Myocyte (in vitro differentiated cells): ENCODE measurements at regions not wholly inside any gene's neighbourhood (a gene's known extent, or its start where the extent isn't known, plus 50 kb on each side); places are given as distances from the start of the nearest gene placed in this dataset.
"Not testable (repeated sequence)": the region's sequence is repeated elsewhere in the genome, so short reads cannot be mapped to it uniquely, and the experiment has no call there.

ENCODE experiments used
- DNase-seq: peaks from one replicate; pipeline ENCODE4 v3.0.0-alpha.2; 2012; ENCODE audit warnings: low read depth

GRCh38 chr7:68724965-68725364 is 873.3 kb upstream of the AUTS2 start:
- DNase-seq, result no peak

GRCh38 chr7:68725843-68726785 is 872.2 kb upstream of the AUTS2 start:
- DNase-seq, result no peak

- DNase-seq, result not testable (repeated sequence)
Observed at GRCh38 chr7:68728720-68729119, 869.6 kb upstream of the AUTS2 start.

GRCh38 chr7:68729371-68729770 is 868.9 kb upstream of the AUTS2 start:
- DNase-seq, result no peak

- DNase-seq, result no peak
Observed at GRCh38 chr7:68730194-68730593, 868.1 kb upstream of the AUTS2 start.

GRCh38 chr7:68730964-68731363 is 867.3 kb upstream of the AUTS2 start:
- DNase-seq, result no peak

GRCh38 chr7:68733219-68734153 is 864.8 kb upstream of the AUTS2 start:
- no peak for DNase-seq

- no peak for DNase-seq
Observed at GRCh38 chr7:68734431-68734830, 863.8 kb upstream of the AUTS2 start.

GRCh38 chr7:68739306-68739705 is 859.0 kb upstream of the AUTS2 start:
- DNase-seq, result no peak

GRCh38 chr7:68744036-68744435 is 854.2 kb upstream of the AUTS2 start:
- no peak for DNase-seq

- DNase-seq, result no peak
Observed at GRCh38 chr7:68748934-68749900, 849.1 kb upstream of the AUTS2 start.

GRCh38 chr7:68752485-68753178 is 845.6 kb upstream of the AUTS2 start:
- DNase-seq, result no peak

GRCh38 chr7:68754414-68754813 is 843.9 kb upstream of the AUTS2 start:
- DNase-seq, result no peak

GRCh38 chr7:68756986-68757495 is 841.2 kb upstream of the AUTS2 start:
- no peak for DNase-seq

GRCh38 chr7:68760556-68760955 is 837.7 kb upstream of the AUTS2 start:
- no peak for DNase-seq

GRCh38 chr7:68767462-68767861 is 830.8 kb upstream of the AUTS2 start:
- no peak for DNase-seq

- DNase-seq, result no peak
Observed at GRCh38 chr7:68770649-68771048, 827.6 kb upstream of the AUTS2 start.

GRCh38 chr7:68776326-68776725 is 821.9 kb upstream of the AUTS2 start:
- no peak for DNase-seq

GRCh38 chr7:68783684-68784083 is 814.6 kb upstream of the AUTS2 start:
- DNase-seq, result no peak

- DNase-seq, result no peak
Observed at GRCh38 chr7:68785036-68785435, 813.2 kb upstream of the AUTS2 start.
